Peyer's patch (tissue), 4 donors: ENCODE measurements at regions not wholly inside any gene's neighbourhood (a gene's known extent, or its start where the extent isn't known, plus 50 kb on each side); places are given as distances from the start of the nearest gene placed in this dataset.
"Not testable (repeated sequence)": the region's sequence is repeated elsewhere in the genome, so short reads cannot be mapped to it uniquely, and the experiment has no call there.

Experiments
- POLR2A ChIP-seq, 2 donors: fragments of 450-650 bp; IDR thresholded peaks; one replicate each; pipeline ENCODE4 v1.5.1; 2017; ENCODE audit warnings: antibody characterized with exemption in 2 of 2, mild to moderate bottlenecking in 2 of 2, moderate library complexity in 2 of 2
- TF ChIP-seq, protein P1 (sequence below), 6 experiments: fragments of 450-650 bp in 4 of 6; fragments of 200-600 bp in 2 of 6; sonication (generic) in 1 of 6; IDR thresholded peaks; one replicate each; pipeline ENCODE4 v1.5.1; 2017 to 2019; ENCODE audit warnings: antibody characterized with exemption in 6 of 6, mild to moderate bottlenecking in 3 of 6, moderate library complexity in 1 of 6

DNA sequence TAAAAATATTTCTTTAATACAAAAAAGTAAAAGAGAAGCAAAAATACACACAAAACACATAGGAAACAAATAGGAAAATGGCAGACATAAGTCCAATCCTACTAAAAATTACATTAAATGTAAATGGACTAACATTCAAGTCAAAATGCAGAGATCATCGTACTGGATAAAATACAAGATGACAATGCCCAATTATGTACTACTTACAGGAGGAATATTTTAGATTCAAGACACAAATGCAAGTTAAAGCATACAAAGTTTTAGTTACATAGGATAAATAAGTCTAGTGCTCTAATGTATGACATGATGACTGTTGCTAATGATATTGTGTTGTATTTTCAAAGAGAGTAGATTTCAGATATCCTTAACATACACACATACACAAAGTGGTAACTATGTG is 401.7 kb downstream of the IRX2 start:
- TF ChIP-seq, protein P1, sequence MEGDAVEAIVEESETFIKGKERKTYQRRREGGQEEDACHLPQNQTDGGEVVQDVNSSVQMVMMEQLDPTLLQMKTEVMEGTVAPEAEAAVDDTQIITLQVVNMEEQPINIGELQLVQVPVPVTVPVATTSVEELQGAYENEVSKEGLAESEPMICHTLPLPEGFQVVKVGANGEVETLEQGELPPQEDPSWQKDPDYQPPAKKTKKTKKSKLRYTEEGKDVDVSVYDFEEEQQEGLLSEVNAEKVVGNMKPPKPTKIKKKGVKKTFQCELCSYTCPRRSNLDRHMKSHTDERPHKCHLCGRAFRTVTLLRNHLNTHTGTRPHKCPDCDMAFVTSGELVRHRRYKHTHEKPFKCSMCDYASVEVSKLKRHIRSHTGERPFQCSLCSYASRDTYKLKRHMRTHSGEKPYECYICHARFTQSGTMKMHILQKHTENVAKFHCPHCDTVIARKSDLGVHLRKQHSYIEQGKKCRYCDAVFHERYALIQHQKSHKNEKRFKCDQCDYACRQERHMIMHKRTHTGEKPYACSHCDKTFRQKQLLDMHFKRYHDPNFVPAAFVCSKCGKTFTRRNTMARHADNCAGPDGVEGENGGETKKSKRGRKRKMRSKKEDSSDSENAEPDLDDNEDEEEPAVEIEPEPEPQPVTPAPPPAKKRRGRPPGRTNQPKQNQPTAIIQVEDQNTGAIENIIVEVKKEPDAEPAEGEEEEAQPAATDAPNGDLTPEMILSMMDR (IDR thresholded peaks at IDR 0.05): not testable (repeated sequence)
- TF ChIP-seq POLR2A (IDR thresholded peaks at IDR 0.05): not testable (repeated sequence)
